Caco-2 (cell line): ENCODE measurements at regions not wholly inside any gene's neighbourhood (a gene's known extent, or its start where the extent isn't known, plus 50 kb on each side); places are given as distances from the start of the nearest gene placed in this dataset.

ENCODE experiments used
- BruUV-seq: library from RNA; stranded (reverse); fragments of 400-500 nt; replicated peaks from 2 replicates; lab custom pipeline; 2021; lab: Mats Ljungman, UMichigan
- CTCF ChIA-PET: fragments of 300-600 bp; sonication (Branson Sonifier 250); formaldehyde crosslinking; loops from one replicate; lab custom pipeline; 2022; ENCODE audit warnings: antibody characterized with exemption; lab: Charles Lee
- POLR2A ChIA-PET: fragments of 300-600 bp; sonication (Branson Sonifier 250); formaldehyde crosslinking; loops from one replicate; lab custom pipeline; 2022; ENCODE audit warnings: antibody characterized with exemption; lab: Charles Lee
- DNase-seq, 2 experiments: peaks; one replicate each; pipeline versions ENCODE4 v3.0.0 to v3.0.0-alpha.2; 2020 to 2022
- H3K27me3 ChIP-seq: replicated peaks from 2 replicates; pipeline ENCODE4 v1.6.0; 2011; ENCODE audit warnings: low read length; ENCODE audit not compliant: control insufficient read depth, insufficient read depth
- H3K36me3 ChIP-seq: 2 replicates; pipeline ENCODE4 v1.5.1; 2011; ENCODE audit warnings: low read length; ENCODE audit not compliant: control insufficient read depth, insufficient read depth
- H3K4me1 ChIP-seq: fragments of 250-450 bp; sonication (Bioruptor Pico); 2 replicates; pipeline ENCODE4 v1.5.1; 2020; ENCODE audit warnings: mild to moderate bottlenecking
- H3K4me3 ChIP-seq: 2 replicates; pipeline ENCODE4 v1.5.1; 2011; ENCODE audit warnings: low read depth, mild to moderate bottlenecking, control low read depth, low read length
- H3K9me3 ChIP-seq: fragments of 250-450 bp; sonication (Bioruptor Pico); 2 replicates; pipeline ENCODE4 v1.5.1; 2020; ENCODE audit warnings: mild to moderate bottlenecking, moderate library complexity
- H3K27ac Mint-ChIP-seq: one replicate; pipeline ENCODE4 v1.8.0; 2022; ENCODE audit warnings: mixed read lengths; ENCODE audit not compliant: unreplicated experiment
- H3K27me3 Mint-ChIP-seq: one replicate; pipeline ENCODE4 v1.8.0; 2022; ENCODE audit warnings: mixed read lengths; ENCODE audit not compliant: insufficient read depth, unreplicated experiment
- H3K36me3 Mint-ChIP-seq: one replicate; pipeline ENCODE4 v1.8.0; 2022; ENCODE audit warnings: mild to moderate bottlenecking, mixed read lengths; ENCODE audit not compliant: insufficient read depth, unreplicated experiment
- H3K4me1 Mint-ChIP-seq: one replicate; pipeline ENCODE4 v1.8.0; 2022; ENCODE audit warnings: low read depth, mixed read lengths; ENCODE audit not compliant: unreplicated experiment
- H3K4me3 Mint-ChIP-seq: one replicate; pipeline ENCODE4 v1.8.0; 2022; ENCODE audit warnings: mild to moderate bottlenecking, moderate library complexity, mixed read lengths; ENCODE audit not compliant: unreplicated experiment
- H3K9me3 Mint-ChIP-seq: one replicate; pipeline ENCODE4 v1.8.0; 2022; ENCODE audit warnings: mixed read lengths; ENCODE audit not compliant: unreplicated experiment
- CTCF ChIP-seq, 2 experiments: fragments of 200-600 bp in 1 of 2; IDR thresholded peaks; 1 replicate in 1 of 2; 2 replicates in 1 of 2; pipeline versions ENCODE4 v1.5.1 to v1.8.0; 2011 to 2022; ENCODE audit warnings: antibody characterized with exemption in 1 of 2, control low read depth in 1 of 2, inconsistent platforms in 1 of 2, low read depth in 1 of 2, low read length in 1 of 2, mild to moderate bottlenecking in 1 of 2, moderate library complexity in 1 of 2; ENCODE audit not compliant: insufficient read depth in 1 of 2, severe bottlenecking in 1 of 2, unreplicated experiment in 1 of 2
- intact Hi-C: fragments of 100-400 bp; cut with micrococcal nuclease; formaldehyde crosslinking; loops from one replicate; pipeline ENCODE4 v1.10.0; 2022; ENCODE audit not compliant: unreplicated experiment

GRCh38 chr16:66144641-66145040 lies 221.8 kb upstream of the CDH5 start:
- Histone ChIP-seq H3K9me3 (no peaks in the 10 kb centered on the region), H3K27me3 (no peaks in the 10 kb centered on the region), H3K4me1 (no peaks in the 10 kb centered on the region), H3K36me3 (no peaks in the 10 kb centered on the region), H3K4me3 (no peak overlapping the region)
- H3K27me3 Mint-ChIP-seq, result no peaks in the 10 kb centered on the region
- CTCF ChIA-PET, result no interaction called here
- H3K36me3 Mint-ChIP-seq, result peaks cover 4% of the 10 kb centered on the region
- BruUV-seq, result no TSS peak
- H3K4me3 Mint-ChIP-seq, result no peak overlapping the region
- POLR2A ChIA-PET, result no interaction called here
- intact Hi-C loops, result no loop called here
- no peaks in the 10 kb centered on the region for H3K4me1 Mint-ChIP-seq
- TF ChIP-seq CTCF (IDR thresholded peaks at IDR 0.05; ENCODE audit: insufficient read depth in 1 of 2, low read depth in 1 of 2, low read length in 1 of 2, severe bottlenecking in 1 of 2, unreplicated experiment in 1 of 2), result no peak
- DNase-seq, result no peak
- peaks cover 3% of the 10 kb centered on the region for H3K9me3 Mint-ChIP-seq
- H3K27ac Mint-ChIP-seq, result no peak overlapping the region

- CTCF ChIA-PET, result no interaction called here
- H3K36me3 ChIP-seq, result no peaks in the 10 kb centered on the region
- peaks cover 4% of the 10 kb centered on the region for H3K36me3 Mint-ChIP-seq
- H3K4me3 Mint-ChIP-seq, result no peak overlapping the region
- H3K27ac Mint-ChIP-seq, result no peak overlapping the region
- H3K27me3 Mint-ChIP-seq, result no peaks in the 10 kb centered on the region
- no peaks in the 10 kb centered on the region for H3K27me3 ChIP-seq
- intact Hi-C loops, result no loop called here
- no peaks in the 10 kb centered on the region for H3K9me3 ChIP-seq
- POLR2A ChIA-PET, result no interaction called here
- no peaks in the 10 kb centered on the region for H3K4me1 ChIP-seq
- H3K4me3 ChIP-seq, result no peak overlapping the region
- no peaks in the 10 kb centered on the region for H3K4me1 Mint-ChIP-seq
- no peak for TF ChIP-seq CTCF (IDR thresholded peaks at IDR 0.05; ENCODE audit: insufficient read depth in 1 of 2, low read depth in 1 of 2, low read length in 1 of 2, severe bottlenecking in 1 of 2, unreplicated experiment in 1 of 2)
- no peak for DNase-seq
- no TSS peak for BruUV-seq
- H3K9me3 Mint-ChIP-seq, result no peaks in the 10 kb centered on the region
These were observed 223.1 kb upstream of the CDH5 start for GRCh38 chr16:66143415-66143814.

- intact Hi-C loops, result no loop called here
- no peak overlapping the region for H3K27ac Mint-ChIP-seq
- no peak for DNase-seq
- H3K9me3 ChIP-seq, result no peaks in the 10 kb centered on the region
- H3K27me3 ChIP-seq, result no peaks in the 10 kb centered on the region
- H3K36me3 Mint-ChIP-seq, result peaks cover 4% of the 10 kb centered on the region
- TF ChIP-seq CTCF (IDR thresholded peaks at IDR 0.05; ENCODE audit: insufficient read depth in 1 of 2, low read depth in 1 of 2, low read length in 1 of 2, severe bottlenecking in 1 of 2, unreplicated experiment in 1 of 2), result no peak
- no peaks in the 10 kb centered on the region for H3K27me3 Mint-ChIP-seq
- no peak overlapping the region for H3K4me3 ChIP-seq
- ChIA-PET CTCF (no interaction called here), POLR2A (no interaction called here)
- no peaks in the 10 kb centered on the region for H3K4me1 ChIP-seq
- H3K4me3 Mint-ChIP-seq, result no peak overlapping the region
- H3K4me1 Mint-ChIP-seq, result no peaks in the 10 kb centered on the region
- no TSS peak for BruUV-seq
- no peaks in the 10 kb centered on the region for H3K9me3 Mint-ChIP-seq
- no peaks in the 10 kb centered on the region for H3K36me3 ChIP-seq
These were observed 224.6 kb upstream of the CDH5 start for GRCh38 chr16:66141885-66142284.
